Gastrocnemius medialis (tissue), 4 donors: ENCODE measurements at regions not wholly inside any gene's neighbourhood (a gene's known extent, or its start where the extent isn't known, plus 50 kb on each side); places are given as distances from the start of the nearest gene placed in this dataset.

Source experiments
- POLR2A ChIP-seq, 2 donors: fragments of 450-650 bp; IDR thresholded peaks; one replicate each; pipeline ENCODE4 v1.6.1; 2017; ENCODE audit warnings: antibody characterized with exemption in 2 of 2, mild to moderate bottlenecking in 2 of 2, moderate library complexity in 2 of 2
- TF ChIP-seq, protein P1 (sequence below), 5 experiments: fragments of 450-650 bp in 3 of 5; fragments of 200-600 bp in 2 of 5; sonication (generic) in 2 of 5; IDR thresholded peaks in 4 of 5; conservative IDR thresholded peaks in 1 of 5; 1 replicate in 4 of 5; 2 replicates in 1 of 5; pipeline ENCODE4 v1.5.1; 2016 to 2019; ENCODE audit warnings: antibody characterized with exemption in 5 of 5, mild to moderate bottlenecking in 3 of 5, moderate library complexity in 3 of 5

DNA sequence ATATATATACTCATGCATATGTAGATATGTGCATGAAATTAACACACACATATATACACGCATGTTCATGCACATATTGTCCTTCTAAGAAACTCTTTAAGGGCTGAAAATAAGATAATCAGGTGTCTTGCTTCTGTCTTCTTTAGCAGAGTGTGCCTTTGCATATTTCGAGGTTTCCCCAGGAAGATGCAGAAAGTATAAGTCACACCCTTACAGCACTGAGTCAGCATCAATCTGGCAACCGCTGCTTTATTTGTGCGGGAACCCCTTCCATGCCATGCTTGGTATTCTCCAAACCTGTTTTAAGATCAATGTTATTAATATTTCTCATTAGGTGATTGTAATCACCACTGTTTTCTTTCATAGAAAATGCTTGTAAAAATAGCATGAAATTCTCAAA, 557.9 kb downstream of the CAAP1 start:
- no peak for TF ChIP-seq POLR2A (IDR thresholded peaks at IDR 0.05)
- TF ChIP-seq, protein P1, sequence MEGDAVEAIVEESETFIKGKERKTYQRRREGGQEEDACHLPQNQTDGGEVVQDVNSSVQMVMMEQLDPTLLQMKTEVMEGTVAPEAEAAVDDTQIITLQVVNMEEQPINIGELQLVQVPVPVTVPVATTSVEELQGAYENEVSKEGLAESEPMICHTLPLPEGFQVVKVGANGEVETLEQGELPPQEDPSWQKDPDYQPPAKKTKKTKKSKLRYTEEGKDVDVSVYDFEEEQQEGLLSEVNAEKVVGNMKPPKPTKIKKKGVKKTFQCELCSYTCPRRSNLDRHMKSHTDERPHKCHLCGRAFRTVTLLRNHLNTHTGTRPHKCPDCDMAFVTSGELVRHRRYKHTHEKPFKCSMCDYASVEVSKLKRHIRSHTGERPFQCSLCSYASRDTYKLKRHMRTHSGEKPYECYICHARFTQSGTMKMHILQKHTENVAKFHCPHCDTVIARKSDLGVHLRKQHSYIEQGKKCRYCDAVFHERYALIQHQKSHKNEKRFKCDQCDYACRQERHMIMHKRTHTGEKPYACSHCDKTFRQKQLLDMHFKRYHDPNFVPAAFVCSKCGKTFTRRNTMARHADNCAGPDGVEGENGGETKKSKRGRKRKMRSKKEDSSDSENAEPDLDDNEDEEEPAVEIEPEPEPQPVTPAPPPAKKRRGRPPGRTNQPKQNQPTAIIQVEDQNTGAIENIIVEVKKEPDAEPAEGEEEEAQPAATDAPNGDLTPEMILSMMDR (IDR thresholded peaks at IDR 0.05 in 4 of 5, conservative IDR thresholded peaks at IDR 0.05 in 1 of 5) = no peak
